CMK (cell line): ENCODE measurements at regions not wholly inside any gene's neighbourhood (a gene's known extent, or its start where the extent isn't known, plus 50 kb on each side); places are given as distances from the start of the nearest gene placed in this dataset.
"Not testable (repeated sequence)": the region's sequence is repeated elsewhere in the genome, so short reads cannot be mapped to it uniquely, and the experiment has no call there.

Experiments
- DNase-seq: peaks from one replicate; pipeline ENCODE4 v3.0.0-alpha.2; 2010; ENCODE audit warnings: low read depth

- DNase-seq: no peak
These were observed 169.4 kb downstream of the KBTBD8 start for GRCh38 chr3:67167481-67167880.

GRCh38 chr3:67171841-67172240, 173.7 kb downstream of the KBTBD8 start:
- DNase-seq: no peak

GRCh38 chr3:67173130-67173529, 175.0 kb downstream of the KBTBD8 start:
- DNase-seq: not testable (repeated sequence)

GRCh38 chr3:67176396-67176795, 178.3 kb downstream of the KBTBD8 start:
- no peak for DNase-seq

GRCh38 chr3:67192466-67192865, 194.4 kb downstream of the KBTBD8 start:
- no peak for DNase-seq

- DNase-seq: no peak
These were observed 198.6 kb downstream of the KBTBD8 start for GRCh38 chr3:67196677-67197076.

- DNase-seq: no peak
These were observed 200.3 kb downstream of the KBTBD8 start for GRCh38 chr3:67198374-67198773.

GRCh38 chr3:67200618-67201017, 202.5 kb downstream of the KBTBD8 start:
- DNase-seq: no peak

GRCh38 chr3:67201026-67201425, 202.9 kb downstream of the KBTBD8 start:
- DNase-seq: no peak

GRCh38 chr3:67202053-67202452, 203.9 kb downstream of the KBTBD8 start:
- DNase-seq: no peak

- no peak for DNase-seq
These were observed 206.8 kb downstream of the KBTBD8 start for GRCh38 chr3:67204951-67205350.

GRCh38 chr3:67215690-67216089, 217.6 kb downstream of the KBTBD8 start:
- DNase-seq: no peak

GRCh38 chr3:67227030-67227429, 228.9 kb downstream of the KBTBD8 start:
- DNase-seq: no peak

- DNase-seq: no peak
These were observed 230.0 kb downstream of the KBTBD8 start for GRCh38 chr3:67228136-67228535.

GRCh38 chr3:67232642-67233041, 234.5 kb downstream of the KBTBD8 start:
- DNase-seq: no peak

GRCh38 chr3:67239353-67239752, 241.2 kb downstream of the KBTBD8 start:
- DNase-seq: no peak

- no peak for DNase-seq
These were observed 243.0 kb downstream of the KBTBD8 start for GRCh38 chr3:67241084-67241483.

- DNase-seq: no peak
These were observed 246.0 kb downstream of the KBTBD8 start for GRCh38 chr3:67244130-67244529.

- DNase-seq: no peak
These were observed 247.4 kb downstream of the KBTBD8 start for GRCh38 chr3:67245545-67245944.

- no peak for DNase-seq
These were observed 250.6 kb downstream of the KBTBD8 start for GRCh38 chr3:67248726-67249125.

GRCh38 chr3:67252906-67253305, 254.8 kb downstream of the KBTBD8 start:
- DNase-seq: not testable (repeated sequence)

GRCh38 chr3:67278015-67278618, 280.0 kb downstream of the KBTBD8 start:
- no peak for DNase-seq

- no peak for DNase-seq
These were observed 288.5 kb downstream of the KBTBD8 start for GRCh38 chr3:67286586-67286985.

- DNase-seq: no peak
These were observed 290.5 kb downstream of the KBTBD8 start for GRCh38 chr3:67288466-67289106.
